SK-N-SH (cell line): ENCODE measurements at regions not wholly inside any gene's neighbourhood (a gene's known extent, or its start where the extent isn't known, plus 50 kb on each side); places are given as distances from the start of the nearest gene placed in this dataset.

Source experiments
- CTCF ChIA-PET: fragments of 300-600, 350-600 bp; formaldehyde crosslinking; extraction: SDS; loops from one replicate; lab custom pipeline; 2021; lab: Yijun Ruan, JAX
- POLR2A ChIA-PET: fragments of 350-600 bp; sonication (Branson Sonifier 250); formaldehyde crosslinking; extraction: SDS; loops from one replicate; lab custom pipeline; 2020; ENCODE audit warnings: antibody characterized with exemption, inconsistent platforms; lab: Yijun Ruan, JAX
- DNase-seq: peaks from one replicate; pipeline ENCODE4 v3.0.0; 2012
- H2AFZ ChIP-seq: fragments of 200-600 bp; sonication (generic); 2 replicates; pipeline ENCODE4 v1.8.1; 2016; ENCODE audit warnings: antibody characterized with exemption, mild to moderate bottlenecking, low read depth
- H3F3A ChIP-seq: fragments of 200-600 bp; sonication (generic); replicated peaks from 2 replicates; pipeline ENCODE3; 2016; ENCODE audit warnings: antibody characterized with exemption, mild to moderate bottlenecking; ENCODE audit not compliant: insufficient read depth
- H3K27ac ChIP-seq, 2 experiments: fragments of 200-500 bp in 1 of 2; fragments of 200-600 bp in 1 of 2; sonication (Bioruptor generic) in 1 of 2; sonication (generic), shearing (Covaris generic) in 1 of 2; 2 replicates each; pipeline versions ENCODE4 v1.5.1 to v1.6.1; 2014 to 2016; ENCODE audit warnings: low read depth in 2 of 2, inconsistent platforms in 1 of 2, low read length in 1 of 2, mild to moderate bottlenecking in 1 of 2, mixed read lengths in 1 of 2
- H3K27me3 ChIP-seq: fragments of 200-600 bp; sonication (generic), shearing (Covaris generic); 2 replicates; pipeline ENCODE4 v1.6.1; 2016; ENCODE audit warnings: mixed run types; ENCODE audit not compliant: insufficient read depth
- H3K36me3 ChIP-seq, 2 experiments: fragments of 200-500 bp in 1 of 2; fragments of 200-600 bp in 1 of 2; sonication (Bioruptor generic) in 1 of 2; sonication (generic) in 1 of 2; replicated peaks in 1 of 2; 2 replicates each; pipeline versions ENCODE3 to v1.5.1; 2014 to 2016; ENCODE audit warnings: low read length in 1 of 2, mild to moderate bottlenecking in 1 of 2; ENCODE audit not compliant: insufficient read depth in 2 of 2, control insufficient read depth in 1 of 2
- H3K4me1 ChIP-seq, 2 experiments: fragments of 200-500 bp in 1 of 2; fragments of 200-600 bp in 1 of 2; sonication (Bioruptor generic) in 1 of 2; sonication (generic), shearing (Covaris generic) in 1 of 2; 2 replicates each; pipeline versions ENCODE4 v1.5.1 to v1.6.1; 2014 to 2016; ENCODE audit warnings: low read depth in 1 of 2, low read length in 1 of 2, mixed run types in 1 of 2; ENCODE audit not compliant: insufficient read depth in 2 of 2, control insufficient read depth in 1 of 2
- H3K4me2 ChIP-seq: fragments of 200-600 bp; sonication (generic), shearing (Covaris generic); 2 replicates; pipeline ENCODE4 v1.6.1; 2017; ENCODE audit warnings: mixed run types
- H3K4me3 ChIP-seq, 2 experiments: fragments of 200-500 bp in 1 of 2; fragments of 200-600 bp in 1 of 2; sonication (Bioruptor generic) in 1 of 2; sonication (generic), shearing (Covaris generic) in 1 of 2; 2 replicates each; pipeline versions ENCODE4 v1.5.1 to v1.8.1; 2014 to 2016; ENCODE audit warnings: low read depth in 2 of 2, inconsistent platforms in 1 of 2, low read length in 1 of 2, mild to moderate bottlenecking in 1 of 2, mixed read lengths in 1 of 2, moderate library complexity in 1 of 2
- H3K79me2 ChIP-seq: fragments of 200-600 bp; sonication (generic); 2 replicates; pipeline ENCODE4 v1.8.1; 2017; ENCODE audit warnings: mild to moderate bottlenecking; ENCODE audit not compliant: insufficient read depth
- H3K9ac ChIP-seq: fragments of 200-600 bp; sonication (generic); 2 replicates; pipeline ENCODE4 v1.6.1; 2017; ENCODE audit warnings: mixed run types
- H3K9me2 ChIP-seq: fragments of 200-600 bp; sonication (generic); 2 replicates; pipeline ENCODE4 v1.6.1; 2017; ENCODE audit warnings: mixed run types
- H3K9me3 ChIP-seq: fragments of 200-600 bp; sonication (generic); 2 replicates; pipeline ENCODE4 v1.6.1; 2017; ENCODE audit warnings: mixed run types, mild to moderate bottlenecking, moderate library complexity
- H4K20me1 ChIP-seq: fragments of 200-600 bp; sonication (generic); 2 replicates; pipeline ENCODE4 v1.6.1; 2017; ENCODE audit warnings: mild to moderate bottlenecking, mixed run types; ENCODE audit not compliant: insufficient read depth
- FOSL2 ChIP-seq: IDR thresholded peaks from 2 replicates; pipeline ENCODE4 v1.4.0; 2012; ENCODE audit warnings: low read depth, mild to moderate bottlenecking, moderate library complexity, borderline replicate concordance
- FOXJ3 ChIP-seq: sonication (generic); formaldehyde crosslinking; IDR thresholded peaks from 2 replicates; pipeline ENCODE4 v1.5.1; 2020; ENCODE audit warnings: mild to moderate bottlenecking, missing genetic modification reagents
- GATA2 ChIP-seq: sonication (generic); formaldehyde crosslinking; IDR thresholded peaks from 2 replicates; pipeline ENCODE4 v1.5.0; 2020; ENCODE audit warnings: mild to moderate bottlenecking, missing genetic modification reagents
- JUND ChIP-seq: IDR thresholded peaks from 2 replicates; pipeline ENCODE4 v1.4.0; 2012
- MAX ChIP-seq: IDR thresholded peaks from 2 replicates; pipeline ENCODE4 v1.4.0; 2012; ENCODE audit warnings: low read depth
- MEF2A ChIP-seq: IDR thresholded peaks from 2 replicates; pipeline ENCODE4 v1.4.0; 2012; ENCODE audit warnings: low read depth, borderline replicate concordance
- MXI1 ChIP-seq: IDR thresholded peaks from 2 replicates; pipeline ENCODE4 v1.6.1; 2012; ENCODE audit warnings: mild to moderate bottlenecking, low read depth, low read length, improper control_type of control experiment
- NFIC ChIP-seq: IDR thresholded peaks from 2 replicates; pipeline ENCODE4 v1.4.0; 2012; ENCODE audit warnings: borderline replicate concordance
- NRF1 ChIP-seq: IDR thresholded peaks from 2 replicates; pipeline ENCODE4 v1.6.1; 2012; ENCODE audit warnings: low read depth, mild to moderate bottlenecking, low read length
- POLR2AphosphoS5 ChIP-seq: IDR thresholded peaks from 2 replicates; pipeline ENCODE4 v1.6.1; 2012; ENCODE audit warnings: low read depth, low read length
- RAD21 ChIP-seq: IDR thresholded peaks from 2 replicates; pipeline ENCODE4 v1.6.1; 2012; ENCODE audit warnings: mild to moderate bottlenecking, low read length
- RCOR1 ChIP-seq: fragments of 150-350 bp; IDR thresholded peaks from 2 replicates; pipeline ENCODE4 v1.6.1; 2017; ENCODE audit warnings: antibody characterized with exemption, low read length
- REST ChIP-seq: IDR thresholded peaks from 2 replicates; pipeline ENCODE4 v1.6.1; 2012; ENCODE audit warnings: mild to moderate bottlenecking, low read depth, low read length, moderate library complexity
- RFX5 ChIP-seq: IDR thresholded peaks from 2 replicates; pipeline ENCODE4 v1.6.1; 2012; ENCODE audit warnings: mild to moderate bottlenecking, improper control_type of control experiment, low read length
- SMC3 ChIP-seq: IDR thresholded peaks from 2 replicates; pipeline ENCODE4 v1.6.1; 2012; ENCODE audit warnings: low read depth, low read length, improper control_type of control experiment
- TAF1 ChIP-seq: IDR thresholded peaks from 2 replicates; pipeline ENCODE4 v1.6.1; 2012; ENCODE audit warnings: low read depth, mild to moderate bottlenecking, low read length, moderate library complexity, borderline replicate concordance
- TCF12 ChIP-seq: IDR thresholded peaks from 2 replicates; pipeline ENCODE4 v1.4.0; 2012
- USF1 ChIP-seq: IDR thresholded peaks from 2 replicates; pipeline ENCODE4 v1.4.0; 2012; ENCODE audit warnings: low read depth, borderline replicate concordance
- YY1 ChIP-seq: IDR thresholded peaks from 2 replicates; pipeline ENCODE4 v1.4.0; 2012; ENCODE audit warnings: low read depth, mild to moderate bottlenecking
- whole genome bisulfite sequencing: methylation state at CpG from one replicate; pipeline ENCODE4 v1.1.6; 2017; ENCODE audit warnings: low lambda C conversion rate; 5-methylcytosine and 5-hydroxymethylcytosine counted together
- TF ChIP-seq, protein P1 (sequence below): fragments of 150-350 bp; IDR thresholded peaks from 2 replicates; pipeline ENCODE4 v1.6.1; 2017; ENCODE audit warnings: antibody characterized with exemption, low read length, low read depth, borderline replicate concordance
- TF ChIP-seq, protein P2 (sequence below): IDR thresholded peaks from 2 replicates; pipeline ENCODE4; 2012

- H3K36me3 ChIP-seq = no peaks in the 10 kb centered on the region
- no peaks in the 10 kb centered on the region for H3F3A ChIP-seq
- no peaks in the 10 kb centered on the region for H3K9me2 ChIP-seq
- H3K27me3 ChIP-seq = no peaks in the 10 kb centered on the region
- DNase-seq = no peak
- TF ChIP-seq, protein P1, sequence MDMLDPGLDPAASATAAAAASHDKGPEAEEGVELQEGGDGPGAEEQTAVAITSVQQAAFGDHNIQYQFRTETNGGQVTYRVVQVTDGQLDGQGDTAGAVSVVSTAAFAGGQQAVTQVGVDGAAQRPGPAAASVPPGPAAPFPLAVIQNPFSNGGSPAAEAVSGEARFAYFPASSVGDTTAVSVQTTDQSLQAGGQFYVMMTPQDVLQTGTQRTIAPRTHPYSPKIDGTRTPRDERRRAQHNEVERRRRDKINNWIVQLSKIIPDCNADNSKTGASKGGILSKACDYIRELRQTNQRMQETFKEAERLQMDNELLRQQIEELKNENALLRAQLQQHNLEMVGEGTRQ = no peak
- TF ChIP-seq YY1 = no peak
- TF ChIP-seq, protein P2, sequence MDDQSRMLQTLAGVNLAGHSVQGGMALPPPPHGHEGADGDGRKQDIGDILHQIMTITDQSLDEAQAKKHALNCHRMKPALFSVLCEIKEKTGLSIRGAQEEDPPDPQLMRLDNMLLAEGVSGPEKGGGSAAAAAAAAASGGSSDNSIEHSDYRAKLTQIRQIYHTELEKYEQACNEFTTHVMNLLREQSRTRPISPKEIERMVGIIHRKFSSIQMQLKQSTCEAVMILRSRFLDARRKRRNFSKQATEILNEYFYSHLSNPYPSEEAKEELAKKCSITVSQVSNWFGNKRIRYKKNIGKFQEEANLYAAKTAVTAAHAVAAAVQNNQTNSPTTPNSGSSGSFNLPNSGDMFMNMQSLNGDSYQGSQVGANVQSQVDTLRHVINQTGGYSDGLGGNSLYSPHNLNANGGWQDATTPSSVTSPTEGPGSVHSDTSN = no peak
- no peak for TF ChIP-seq FOSL2
- TF ChIP-seq USF1 = no peak
- TF ChIP-seq FOXJ3 (CRISPR knock-in tag) = no peak
- TF ChIP-seq SMC3 = no peak
- no peak for TF ChIP-seq MEF2A
- TF ChIP-seq RFX5 = no peak
- POLR2A ChIA-PET = no interaction called here
- CTCF ChIA-PET = interaction anchor here (0.5 kb wide), 1 partner anchor 319 kb away, joined by 3 read pairs; no protein-coding TSS in a partner anchor
- no peak overlapping the region for H3K27ac ChIP-seq
- H4K20me1 ChIP-seq = no peaks in the 10 kb centered on the region
- H3K79me2 ChIP-seq = no peaks in the 10 kb centered on the region
- no peak overlapping the region for H3K4me3 ChIP-seq
- no peak overlapping the region for H2AFZ ChIP-seq
- no peak overlapping the region for H3K4me2 ChIP-seq
- peaks cover 0 to 4% of the 10 kb centered on the region in 2 experiments; a peak in 2 of 4 replicates for H3K4me1 ChIP-seq
- no peak overlapping the region for H3K9ac ChIP-seq
- H3K9me3 ChIP-seq = no peaks in the 10 kb centered on the region
Measured at GRCh38 chr15:47577000-47577399, 140.3 kb upstream of the SEMA6D start.

GRCh38 chr15:47577461-47577860 lies 139.8 kb upstream of the SEMA6D start:
- Histone ChIP-seq H3K9ac (no peak overlapping the region), H3K4me1 (peaks cover 0 to 4% of the 10 kb centered on the region in 2 experiments; a peak in 2 of 4 replicates), H3K9me3 (no peaks in the 10 kb centered on the region), H3K9me2 (no peaks in the 10 kb centered on the region), H3K27me3 (no peaks in the 10 kb centered on the region), H3K36me3 (no peaks in the 10 kb centered on the region), H3K4me3 (no peak overlapping the region), H2AFZ (no peak overlapping the region), H3F3A (no peaks in the 10 kb centered on the region), H3K4me2 (no peak overlapping the region), H3K27ac (no peak overlapping the region), H3K79me2 (no peaks in the 10 kb centered on the region), H4K20me1 (no peaks in the 10 kb centered on the region)
- CTCF ChIA-PET = no interaction called here
- POLR2A ChIA-PET = no interaction called here
- DNase-seq = peak; percentile 23
- 28% methylated on average over 3 of the region's 3 CpGs for WGBS
- TF ChIP-seq GATA2 (CRISPR knock-in tag) (no peak), TAF1 (no peak), NFIC (no peak), NRF1 (no peak), MXI1 (no peak), MAX (no peak), FOXJ3 (CRISPR knock-in tag) (no peak), TCF12 (no peak), RAD21 (no peak), RCOR1 (no peak), USF1 (no peak), REST (no peak), FOSL2 (no peak), JUND (no peak), POLR2AphosphoS5 (no peak)
- TF ChIP-seq, protein P1 = no peak
